Common myeloid progenitor, CD34-positive (primary cell): ENCODE measurements at regions not wholly inside any gene's neighbourhood (a gene's known extent, or its start where the extent isn't known, plus 50 kb on each side); places are given as distances from the start of the nearest gene placed in this dataset.

Experiments
- CTCF ChIA-PET: fragments of 350-600 bp; sonication (Branson Sonifier 250); formaldehyde crosslinking; loops from one replicate; lab custom pipeline; 2021; ENCODE audit warnings: antibody characterized with exemption; lab: Charles Lee
- POLR2A ChIA-PET: fragments of 350-600 bp; sonication (Branson Sonifier 250); formaldehyde crosslinking; loops from one replicate; lab custom pipeline; 2021; ENCODE audit warnings: antibody characterized with exemption; lab: Charles Lee
- DNase-seq, 3 donors: peaks; one replicate each; pipeline versions ENCODE4 v3.0.0 to v3.0.0-alpha.2; 2013
- H3K27ac ChIP-seq, 2 experiments: 1 replicate in 1 of 2; 2 replicates in 1 of 2; pipeline ENCODE4 v1.7.0; 2013; ENCODE audit warnings: inconsistent platforms in 2 of 2, low read length in 2 of 2, mild to moderate bottlenecking in 2 of 2, low read depth in 1 of 2, moderate library complexity in 1 of 2; ENCODE audit not compliant: severe bottlenecking in 2 of 2, insufficient read depth in 1 of 2, poor library complexity in 1 of 2
- H3K27me3 ChIP-seq, 5 experiments: replicated peaks in 2 of 5; 1 replicate in 3 of 5; 2 replicates in 2 of 5; pipeline versions ENCODE4 v1.6.1 to v1.7.0; 2013; ENCODE audit warnings: low read length in 4 of 5, mild to moderate bottlenecking in 2 of 5, moderate library complexity in 2 of 5, inconsistent platforms in 1 of 5; ENCODE audit not compliant: insufficient read depth in 5 of 5, control insufficient read depth in 4 of 5
- H3K36me3 ChIP-seq, 4 experiments: 1 replicate in 2 of 4; 2 replicates in 2 of 4; pipeline versions ENCODE4 v1.6.1 to v1.7.0; 2013; ENCODE audit warnings: low read length in 3 of 4, control low read depth in 1 of 4, mild to moderate bottlenecking in 1 of 4; ENCODE audit not compliant: control insufficient read depth in 4 of 4, insufficient read depth in 4 of 4
- H3K4me1 ChIP-seq, 4 experiments: 1 replicate in 3 of 4; 2 replicates in 1 of 4; pipeline versions ENCODE4 v1.6.1 to v1.7.1; 2013; ENCODE audit warnings: low read length in 3 of 4, mild to moderate bottlenecking in 3 of 4, control low read depth in 1 of 4, inconsistent platforms in 1 of 4, moderate library complexity in 1 of 4; ENCODE audit not compliant: control insufficient read depth in 4 of 4, insufficient read depth in 4 of 4; ENCODE audit errors: control extremely low read depth in 1 of 4
- H3K4me3 ChIP-seq, 7 experiments: 1 replicate in 4 of 7; 2 replicates in 3 of 7; pipeline versions ENCODE4 v1.5.1 to v1.7.0; 2013; ENCODE audit warnings: mild to moderate bottlenecking in 7 of 7, low read length in 6 of 7, moderate library complexity in 6 of 7, inconsistent platforms in 2 of 7, low read depth in 2 of 7, control low read depth in 1 of 7; ENCODE audit not compliant: insufficient read depth in 4 of 7, control insufficient read depth in 1 of 7; ENCODE audit errors: extremely low read depth in 1 of 7
- H3K9me3 ChIP-seq, 5 experiments: 1 replicate in 4 of 5; 2 replicates in 1 of 5; pipeline versions ENCODE4 v1.6.1 to v1.7.1; 2013; ENCODE audit warnings: low read length in 4 of 5, mild to moderate bottlenecking in 2 of 5, inconsistent platforms in 1 of 5, low read depth in 1 of 5, moderate library complexity in 1 of 5; ENCODE audit not compliant: control insufficient read depth in 4 of 5, insufficient read depth in 2 of 5; ENCODE audit errors: control extremely low read depth in 1 of 5
- WGBS: methylation state at CpG from one replicate; pipeline ENCODE4 v1.1.5; 2013; ENCODE audit not compliant: insufficient coverage; 5-methylcytosine and 5-hydroxymethylcytosine counted together

GRCh38 chr6:23097566-23097965 lies 528.2 kb downstream of the HDGFL1 start:
- no peaks in the 10 kb centered on the region for H3K4me1 ChIP-seq
- 100% methylated on average over 1 of the region's 2 CpGs for WGBS
- DNase-seq = no peak
- H3K27me3 ChIP-seq = no peaks in the 10 kb centered on the region
- ChIA-PET POLR2A (no interaction called here), CTCF (no interaction called here)
- no peaks in the 10 kb centered on the region for H3K36me3 ChIP-seq
- peaks cover 0 to 6% (median 0%) of the 10 kb centered on the region in 5 experiments for H3K9me3 ChIP-seq
- no peak overlapping the region for H3K27ac ChIP-seq
- H3K4me3 ChIP-seq = no peak overlapping the region

GRCh38 chr6:23106951-23107350 lies 537.6 kb downstream of the HDGFL1 start:
- no peak for DNase-seq
- H3K4me1 ChIP-seq = no peaks in the 10 kb centered on the region
- no CpG with 5 or more reads among the region's 2 CpGs for WGBS
- H3K36me3 ChIP-seq = no peaks in the 10 kb centered on the region
- no peak overlapping the region for H3K4me3 ChIP-seq
- H3K27me3 ChIP-seq = no peaks in the 10 kb centered on the region
- H3K9me3 ChIP-seq = peaks cover 0 to 9% (median 0%) of the 10 kb centered on the region in 5 experiments
- CTCF ChIA-PET = no interaction called here
- H3K27ac ChIP-seq = no peak overlapping the region
- POLR2A ChIA-PET = no interaction called here

- no peaks in the 10 kb centered on the region for H3K27me3 ChIP-seq
- H3K36me3 ChIP-seq = no peaks in the 10 kb centered on the region
- no peaks in the 10 kb centered on the region for H3K4me1 ChIP-seq
- no peak overlapping the region for H3K27ac ChIP-seq
- no peak for DNase-seq
- H3K4me3 ChIP-seq = no peak overlapping the region
- peaks cover 0 to 24% (median 2%) of the 10 kb centered on the region in 5 experiments for H3K9me3 ChIP-seq
- WGBS = 100% methylated on average over 1 of the region's 1 CpG
- ChIA-PET POLR2A (no interaction called here), CTCF (no interaction called here)
Observed at GRCh38 chr6:23111984-23112383, 542.6 kb downstream of the HDGFL1 start.

DNA sequence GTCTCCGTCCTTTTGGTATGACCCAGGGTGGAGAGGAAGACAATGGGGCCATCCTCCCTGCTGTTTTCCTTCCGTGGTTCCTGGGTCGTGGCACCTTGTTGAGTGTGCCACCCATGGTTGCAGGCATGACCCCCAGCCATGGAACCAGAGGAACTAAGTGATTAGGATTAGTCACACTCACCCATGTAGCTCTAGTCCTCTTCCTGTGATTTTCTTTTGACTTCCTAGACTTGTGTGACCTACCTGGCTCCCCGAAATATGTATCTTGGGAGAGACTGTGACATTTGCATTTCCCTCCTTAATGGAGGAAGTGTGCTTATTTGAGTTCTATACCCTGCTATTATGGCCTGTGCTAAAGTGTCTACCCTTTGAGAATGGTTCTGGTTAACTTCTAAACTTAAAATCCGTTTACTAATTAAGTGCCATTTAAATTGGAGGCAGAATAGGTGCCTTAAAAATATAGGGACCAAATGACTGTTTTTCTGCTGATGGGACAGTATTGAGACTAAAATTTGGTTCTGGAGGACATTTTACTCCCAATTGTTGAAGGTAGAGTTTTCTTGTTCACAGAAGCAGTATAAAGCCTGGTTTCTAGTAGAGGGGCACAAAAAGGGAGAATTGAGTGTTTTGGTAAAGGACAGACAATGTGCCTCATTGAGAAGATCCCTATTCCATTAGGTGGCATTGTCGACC lies 545.6 kb downstream of the HDGFL1 start:
- DNase-seq = no peak
- H3K4me1 ChIP-seq = no peaks in the 10 kb centered on the region
- CTCF ChIA-PET = no interaction called here
- H3K4me3 ChIP-seq = no peak overlapping the region
- H3K27ac ChIP-seq = no peak overlapping the region
- H3K27me3 ChIP-seq = no peaks in the 10 kb centered on the region
- POLR2A ChIA-PET = no interaction called here
- H3K9me3 ChIP-seq = peaks cover 0 to 24% (median 2%) of the 10 kb centered on the region in 5 experiments
- WGBS = 71% methylated on average over 4 of the region's 6 CpGs
- H3K36me3 ChIP-seq = no peaks in the 10 kb centered on the region

DNA sequence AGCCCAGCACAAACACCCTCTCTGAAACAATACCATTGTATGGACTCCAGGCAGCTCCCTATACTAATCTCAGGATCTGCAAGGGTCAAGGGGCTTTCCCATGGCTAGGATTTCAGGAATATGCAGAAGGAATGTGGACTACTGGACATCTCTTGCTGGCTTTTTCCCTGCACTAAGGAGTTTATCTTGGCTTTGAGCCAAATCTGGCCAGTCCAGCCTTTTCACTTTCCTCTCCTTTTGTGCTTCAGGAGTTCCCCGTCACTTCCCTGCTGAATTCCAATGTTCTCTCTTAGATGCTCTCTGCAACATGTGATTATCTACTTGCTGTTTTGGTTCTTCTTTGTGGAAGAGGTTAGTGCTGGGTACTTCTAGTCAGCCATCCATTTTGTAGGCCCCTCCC lies 568.2 kb downstream of the HDGFL1 start:
- 80% methylated on average over 1 of the region's 1 CpG for WGBS
- H3K36me3 ChIP-seq = no peaks in the 10 kb centered on the region
- H3K27ac ChIP-seq = no peak overlapping the region
- no peaks in the 10 kb centered on the region for H3K4me1 ChIP-seq
- peaks cover 0 to 12% (median 8%) of the 10 kb centered on the region in 5 experiments for H3K9me3 ChIP-seq
- DNase-seq = no peak
- POLR2A ChIA-PET = no interaction called here
- H3K27me3 ChIP-seq = no peaks in the 10 kb centered on the region
- H3K4me3 ChIP-seq = no peak overlapping the region
- CTCF ChIA-PET = no interaction called here

GRCh38 chr6:23140871-23141270 lies 571.5 kb downstream of the HDGFL1 start:
- no peak overlapping the region for H3K27ac ChIP-seq
- ChIA-PET POLR2A (interaction anchor here (0.5 kb wide), 1 partner anchor 615 kb away, joined by 4 read pairs; no protein-coding TSS in a partner anchor), CTCF (no interaction called here)
- H3K9me3 ChIP-seq = peaks cover 0 to 10% (median 8%) of the 10 kb centered on the region in 5 experiments
- DNase-seq = no peak
- H3K4me3 ChIP-seq = no peak overlapping the region
- H3K36me3 ChIP-seq = no peaks in the 10 kb centered on the region
- H3K27me3 ChIP-seq = no peaks in the 10 kb centered on the region
- H3K4me1 ChIP-seq = no peaks in the 10 kb centered on the region

DNA sequence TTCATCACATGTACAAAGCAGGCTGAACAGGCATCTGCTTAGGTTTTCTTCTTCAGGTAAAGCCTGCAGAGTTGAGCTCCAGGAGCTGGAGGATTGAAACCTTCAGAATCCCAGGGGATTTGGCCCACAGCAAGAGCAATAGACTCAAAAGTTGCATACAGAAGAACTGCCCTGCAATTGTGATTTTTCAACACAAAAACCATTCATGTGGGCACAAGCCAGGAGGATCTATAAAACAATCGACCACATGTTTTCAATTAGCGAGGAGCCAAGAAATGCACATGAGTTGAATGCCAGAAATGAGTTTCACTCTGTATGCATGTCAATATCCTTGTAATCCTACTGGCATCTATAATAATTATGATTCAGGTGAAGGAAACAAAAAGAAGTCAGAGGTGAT lies 576.4 kb downstream of the HDGFL1 start:
- no peaks in the 10 kb centered on the region for H3K9me3 ChIP-seq
- WGBS = 92% methylated on average over 2 of the region's 2 CpGs

More for the DNA sequence above, 576.4 kb downstream of the HDGFL1 start:
- no peak for DNase-seq
- H3K4me1 ChIP-seq = no peaks in the 10 kb centered on the region
- no peaks in the 10 kb centered on the region for H3K27me3 ChIP-seq
- CTCF ChIA-PET = no interaction called here
- no peak overlapping the region for H3K27ac ChIP-seq
- no peaks in the 10 kb centered on the region for H3K36me3 ChIP-seq
- H3K4me3 ChIP-seq = no peak overlapping the region
- POLR2A ChIA-PET = no interaction called here
